ENCODE measurements at regions not wholly inside any gene's neighbourhood (a gene's known extent, or its start where the extent isn't known, plus 50 kb on each side); places are given as distances from the start of the nearest gene placed in this dataset.

GRCh38 chr7:130879191-130879590 lies 145.2 kb upstream of the KLF14 start:
- ATAC-seq = no peak
- ChIA-PET RAD21 (ENCODE audit: low non-redundant PET in 1 of 2, low total read pairs in 2 of 2, uncharacterized antibody in 2 of 2, unreplicated experiment in 2 of 2) (no interaction called here), POLR2A (no interaction called here), CTCF (no interaction called here)
- no peaks in the 10 kb centered on the region for H4K20me1 ChIP-seq (ENCODE audit: insufficient read depth)
- peak overlapping the region; percentile 100 for H3K27ac ChIP-seq (ENCODE audit: low read depth, low read length)
- DNase-seq (ENCODE audit: low read depth, low spot score) = no peak
- peaks cover 93 to 98% of the 10 kb centered on the region in 2 experiments for H3K4me1 ChIP-seq (ENCODE audit: control insufficient read depth in 1 of 2, insufficient read depth in 2 of 2, low read length in 2 of 2)
- peak overlapping the region; percentile 30 for H3K9ac ChIP-seq (ENCODE audit: low read length)
- intact Hi-C loops (cut with micrococcal nuclease) = no loop called here
- TF ChIP-seq ZFX (IDR thresholded peaks at IDR 0.05) (no peak), TCF7L2 (IDR thresholded peaks at IDR 0.05; ENCODE audit: borderline replicate concordance, extremely low read depth, insufficient read depth, insufficient read length) (peak; percentile 48)
- no peak overlapping the region for H3K4me3 ChIP-seq (replicated peaks in 1 of 2; ENCODE audit: low read depth in 1 of 2, low read length in 2 of 2)
- peak overlapping the region; percentile 12; the same call in 1 of the 2 replicates for H3K4me2 ChIP-seq (ENCODE audit: low read length)
- peaks cover 17 to 86% of the 10 kb centered on the region in 2 experiments for H3K36me3 ChIP-seq (ENCODE audit: control insufficient read depth in 1 of 2, insufficient read depth in 2 of 2, low read length in 2 of 2)
- H3K27me3 ChIP-seq (ENCODE audit: insufficient read depth, low read length) = no peaks in the 10 kb centered on the region
- BruUV-seq (replicated peaks) = no TSS peak
- H3K79me2 ChIP-seq (ENCODE audit: insufficient read depth, low read length) = peaks cover 89% of the 10 kb centered on the region
- H2AFZ ChIP-seq (ENCODE audit: low read depth, low read length, poor library complexity, severe bottlenecking) = no peak overlapping the region
- no peaks in the 10 kb centered on the region for H3K9me3 ChIP-seq (ENCODE audit: control insufficient read depth in 1 of 2, insufficient read depth in 1 of 2, low read depth in 1 of 2, low read length in 2 of 2)
- H3K9me2 ChIP-seq (ENCODE audit: insufficient read depth) = no peaks in the 10 kb centered on the region

GRCh38 chr7:130880668-130881067 lies 146.7 kb upstream of the KLF14 start:
- no TSS peak for BruUV-seq (replicated peaks)
- Histone ChIP-seq H3K9me2 (ENCODE audit: insufficient read depth) (no peaks in the 10 kb centered on the region), H3K4me3 (replicated peaks in 1 of 2; ENCODE audit: low read depth in 1 of 2, low read length in 2 of 2) (no peak overlapping the region), H4K20me1 (ENCODE audit: insufficient read depth) (no peaks in the 10 kb centered on the region), H3K27me3 (ENCODE audit: insufficient read depth, low read length) (no peaks in the 10 kb centered on the region), H3K9me3 (ENCODE audit: control insufficient read depth in 1 of 2, insufficient read depth in 1 of 2, low read depth in 1 of 2, low read length in 2 of 2) (no peaks in the 10 kb centered on the region), H2AFZ (ENCODE audit: low read depth, low read length, poor library complexity, severe bottlenecking) (no peak overlapping the region), H3K4me2 (ENCODE audit: low read length) (peak overlapping the region; percentile 20; the same call in 1 of the 2 replicates), H3K9ac (ENCODE audit: low read length) (peak overlapping the region; percentile 35), H3K79me2 (ENCODE audit: insufficient read depth, low read length) (peaks cover 96% of the 10 kb centered on the region), H3K36me3 (ENCODE audit: control insufficient read depth in 1 of 2, insufficient read depth in 2 of 2, low read length in 2 of 2) (peaks cover 15 to 90% of the 10 kb centered on the region in 2 experiments), H3K4me1 (ENCODE audit: control insufficient read depth in 1 of 2, insufficient read depth in 2 of 2, low read length in 2 of 2) (peaks cover 96 to 100% of the 10 kb centered on the region in 2 experiments), H3K27ac (ENCODE audit: low read depth, low read length) (peak overlapping the region; percentile 100)
- ATAC-seq = no peak
- TF ChIP-seq POLR2AphosphoS5 (IDR thresholded peaks at IDR 0.05; ENCODE audit: low read depth, low read length) = 0 out of 2 replicates have a peak, but pooled peaks have one; percentile 15
- TF ChIP-seq SIN3A (IDR thresholded peaks at IDR 0.05; ENCODE audit: low read depth) = no peak
- POLR2A ChIA-PET = interaction anchor here (1.6 kb wide), 1 partner anchor 24 kb away, joined by 3 read pairs; no protein-coding TSS in a partner anchor
- no peak for DNase-seq (ENCODE audit: low read depth, low spot score)
- RAD21 ChIA-PET (ENCODE audit: low non-redundant PET in 1 of 2, low total read pairs in 2 of 2, uncharacterized antibody in 2 of 2, unreplicated experiment in 2 of 2) = no interaction called here
- intact Hi-C loops (cut with micrococcal nuclease) = no loop called here
- CTCF ChIA-PET = interaction anchor here (1.6 kb wide), 1 partner anchor 16 kb away, joined by 6 read pairs; no protein-coding TSS in a partner anchor
